A673 (cell line): ENCODE measurements at regions not wholly inside any gene's neighbourhood (a gene's known extent, or its start where the extent isn't known, plus 50 kb on each side); places are given as distances from the start of the nearest gene placed in this dataset.
A peak's percentile ranks its signal among the peaks of the same experiment; 100 is the strongest.
"Not testable (repeated sequence)": the region's sequence is repeated elsewhere in the genome, so short reads cannot be mapped to it uniquely, and the experiment has no call there.

ENCODE experiments used
- BruUV-seq: library from RNA; stranded (reverse); fragments of 400-500 nt; replicated peaks from 2 replicates; lab custom pipeline; 2021; lab: Mats Ljungman, UMichigan
- CTCF ChIA-PET: fragments of 300-600 bp; sonication (Branson Sonifier 250); formaldehyde crosslinking; loops from one replicate; lab custom pipeline; 2022; ENCODE audit warnings: antibody characterized with exemption; lab: Charles Lee
- POLR2A ChIA-PET: fragments of 300-600 bp; sonication (Branson Sonifier 250); formaldehyde crosslinking; loops from one replicate; lab custom pipeline; 2022; ENCODE audit warnings: antibody characterized with exemption; ENCODE audit not compliant: low non-redundant PET; lab: Charles Lee
- DNase-seq: peaks from one replicate; pipeline ENCODE4 v3.0.0-alpha.2; 2015; ENCODE audit warnings: low spot score
- H3K27ac ChIP-seq: fragments of 200-600 bp; sonication (generic); 2 replicates; pipeline ENCODE4 v1.5.1; 2016; ENCODE audit warnings: mixed run types, low read depth, mild to moderate bottlenecking, mixed read lengths, antibody characterized with exemption, low read length; ENCODE audit not compliant: poor library complexity, severe bottlenecking
- H3K27me3 ChIP-seq: fragments of 200-600 bp; sonication (generic); replicated peaks from 2 replicates; pipeline ENCODE4 v1.6.1; 2017; ENCODE audit warnings: mixed run types, low read depth, mild to moderate bottlenecking, mixed read lengths, antibody characterized with exemption, low read length; ENCODE audit not compliant: insufficient read depth, poor library complexity
- H3K36me3 ChIP-seq: fragments of 200-600 bp; sonication (generic); 2 replicates; pipeline ENCODE4 v1.6.1; 2016; ENCODE audit warnings: mixed run types, mild to moderate bottlenecking, mixed read lengths, antibody characterized with exemption, low read length; ENCODE audit not compliant: insufficient read depth, poor library complexity, severe bottlenecking
- H3K4me1 ChIP-seq: fragments of 200-600 bp; sonication (generic); 2 replicates; pipeline ENCODE4 v1.6.1; 2017; ENCODE audit warnings: mixed run types, mild to moderate bottlenecking, mixed read lengths, antibody characterized with exemption, low read length; ENCODE audit not compliant: insufficient read depth, poor library complexity, severe bottlenecking
- H3K4me3 ChIP-seq: fragments of 200-600 bp; sonication (generic); 2 replicates; pipeline ENCODE4 v1.5.1; 2016; ENCODE audit warnings: low read depth, mixed run types, mild to moderate bottlenecking, mixed read lengths, low read length; ENCODE audit not compliant: poor library complexity, severe bottlenecking
- H3K9me3 ChIP-seq: fragments of 200-600 bp; sonication (generic); 2 replicates; pipeline ENCODE4 v1.6.1; 2016; ENCODE audit warnings: mixed run types, low read depth, mild to moderate bottlenecking, mixed read lengths, antibody characterized with exemption, low read length; ENCODE audit not compliant: poor library complexity, severe bottlenecking
- EZH2 ChIP-seq: fragments of 200-600 bp; sonication (generic); IDR thresholded peaks from 2 replicates; pipeline ENCODE4 v1.6.1; 2017; ENCODE audit warnings: borderline replicate concordance, low read depth, mild to moderate bottlenecking, mixed read lengths, antibody characterized with exemption, low read length; ENCODE audit not compliant: poor library complexity, severe bottlenecking
- intact Hi-C: fragments of 100-400 bp; cut with micrococcal nuclease; formaldehyde crosslinking; loops from one replicate; pipeline ENCODE4 v1.10.0; 2022; ENCODE audit not compliant: unreplicated experiment
- TF ChIP-seq, protein P1 (sequence below): fragments of 300-800, 200-600 bp; sonication (generic); conservative IDR thresholded peaks from 2 replicates; pipeline ENCODE4 v1.5.1; 2017; ENCODE audit warnings: low read depth, mild to moderate bottlenecking, antibody characterized with exemption, low read length, moderate library complexity, mixed read lengths

DNA sequence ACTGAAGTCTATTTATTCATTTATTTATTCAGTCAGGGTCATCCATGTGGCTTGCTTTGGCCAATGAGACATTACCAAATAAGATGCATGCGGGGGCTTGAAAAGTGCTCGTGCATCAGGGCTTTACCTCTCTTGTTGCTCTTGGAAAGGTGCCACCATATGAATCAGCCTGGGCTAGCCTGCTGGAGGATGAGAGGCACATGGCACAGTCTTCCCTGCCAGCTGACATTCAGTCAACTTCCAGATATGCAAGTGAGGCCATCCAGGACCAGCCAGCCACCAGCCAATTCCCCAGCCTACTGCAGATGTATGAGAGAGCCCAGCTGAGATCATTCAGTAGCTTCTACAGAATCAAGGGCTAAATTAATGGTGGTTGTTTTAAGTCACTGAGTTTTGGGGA, 105.2 kb upstream of the RPH3A start:
- Histone ChIP-seq H3K27ac (no peak overlapping the region), H3K27me3 (no peaks in the 10 kb centered on the region), H3K4me3 (no peak overlapping the region), H3K36me3 (no peaks in the 10 kb centered on the region), H3K9me3 (no peaks in the 10 kb centered on the region), H3K4me1 (no peaks in the 10 kb centered on the region)
- ChIA-PET POLR2A (no interaction called here), CTCF (no interaction called here)
- TF ChIP-seq, protein P1, sequence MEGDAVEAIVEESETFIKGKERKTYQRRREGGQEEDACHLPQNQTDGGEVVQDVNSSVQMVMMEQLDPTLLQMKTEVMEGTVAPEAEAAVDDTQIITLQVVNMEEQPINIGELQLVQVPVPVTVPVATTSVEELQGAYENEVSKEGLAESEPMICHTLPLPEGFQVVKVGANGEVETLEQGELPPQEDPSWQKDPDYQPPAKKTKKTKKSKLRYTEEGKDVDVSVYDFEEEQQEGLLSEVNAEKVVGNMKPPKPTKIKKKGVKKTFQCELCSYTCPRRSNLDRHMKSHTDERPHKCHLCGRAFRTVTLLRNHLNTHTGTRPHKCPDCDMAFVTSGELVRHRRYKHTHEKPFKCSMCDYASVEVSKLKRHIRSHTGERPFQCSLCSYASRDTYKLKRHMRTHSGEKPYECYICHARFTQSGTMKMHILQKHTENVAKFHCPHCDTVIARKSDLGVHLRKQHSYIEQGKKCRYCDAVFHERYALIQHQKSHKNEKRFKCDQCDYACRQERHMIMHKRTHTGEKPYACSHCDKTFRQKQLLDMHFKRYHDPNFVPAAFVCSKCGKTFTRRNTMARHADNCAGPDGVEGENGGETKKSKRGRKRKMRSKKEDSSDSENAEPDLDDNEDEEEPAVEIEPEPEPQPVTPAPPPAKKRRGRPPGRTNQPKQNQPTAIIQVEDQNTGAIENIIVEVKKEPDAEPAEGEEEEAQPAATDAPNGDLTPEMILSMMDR: no peak
- no peak for TF ChIP-seq EZH2
- no peak for DNase-seq
- BruUV-seq: no TSS peak
- intact Hi-C loops: no loop called here

DNA sequence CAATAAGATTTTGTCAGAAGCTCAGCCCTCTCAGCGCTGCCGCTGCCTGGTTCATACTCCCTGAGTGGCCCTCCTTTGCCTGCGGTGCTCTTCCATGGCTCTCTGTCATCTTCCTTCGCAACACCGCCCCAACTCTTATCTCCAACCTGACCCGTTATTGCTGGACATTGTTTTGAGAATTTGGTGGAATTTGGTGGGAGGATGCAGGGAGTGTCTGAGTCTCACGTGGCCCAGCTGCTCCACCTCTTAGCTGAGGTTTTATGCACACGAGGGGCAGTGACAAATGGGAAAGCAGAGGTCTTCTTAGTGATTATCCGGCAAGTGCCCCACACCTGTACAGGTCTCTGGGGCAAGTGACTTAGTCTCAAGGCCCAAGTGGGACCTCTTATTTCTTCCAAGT, 97.5 kb upstream of the RPH3A start:
- H3K9me3 ChIP-seq: no peaks in the 10 kb centered on the region
- TF ChIP-seq, protein P1: no peak
- TF ChIP-seq EZH2: no peak
- intact Hi-C loops: no loop called here
- no peaks in the 10 kb centered on the region for H3K4me1 ChIP-seq
- POLR2A ChIA-PET: no interaction called here
- H3K27ac ChIP-seq: no peak overlapping the region
- H3K27me3 ChIP-seq: no peaks in the 10 kb centered on the region
- H3K36me3 ChIP-seq: no peaks in the 10 kb centered on the region
- CTCF ChIA-PET: no interaction called here
- BruUV-seq: no TSS peak
- no peak for DNase-seq
- no peak overlapping the region for H3K4me3 ChIP-seq

DNA sequence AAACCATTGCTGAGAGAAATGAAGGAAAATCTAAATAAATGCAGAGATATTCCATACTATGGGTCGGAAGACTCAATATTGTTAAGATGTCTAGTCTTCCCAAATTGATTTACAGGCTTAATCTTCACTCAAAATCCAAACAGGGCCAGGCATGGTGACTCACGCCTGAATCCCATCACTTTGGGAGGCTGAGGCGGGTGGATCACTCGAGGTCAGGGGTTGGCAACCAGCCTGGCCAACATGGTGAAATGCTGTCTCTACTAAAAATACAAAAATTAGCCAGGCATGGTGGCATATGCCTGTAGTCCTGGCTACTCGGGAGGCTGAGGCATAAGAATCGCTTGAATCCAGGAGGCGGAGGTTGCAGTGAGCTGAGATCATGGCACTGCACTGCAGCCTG, 94.1 kb upstream of the RPH3A start:
- H3K4me3 ChIP-seq, BruUV-seq, H3K4me1 ChIP-seq, intact Hi-C loops, H3K9me3 ChIP-seq, POLR2A ChIA-PET, H3K27ac ChIP-seq, H3K27me3 ChIP-seq, H3K36me3 ChIP-seq, CTCF ChIA-PET, DNase-seq: not testable (repeated sequence)

DNA sequence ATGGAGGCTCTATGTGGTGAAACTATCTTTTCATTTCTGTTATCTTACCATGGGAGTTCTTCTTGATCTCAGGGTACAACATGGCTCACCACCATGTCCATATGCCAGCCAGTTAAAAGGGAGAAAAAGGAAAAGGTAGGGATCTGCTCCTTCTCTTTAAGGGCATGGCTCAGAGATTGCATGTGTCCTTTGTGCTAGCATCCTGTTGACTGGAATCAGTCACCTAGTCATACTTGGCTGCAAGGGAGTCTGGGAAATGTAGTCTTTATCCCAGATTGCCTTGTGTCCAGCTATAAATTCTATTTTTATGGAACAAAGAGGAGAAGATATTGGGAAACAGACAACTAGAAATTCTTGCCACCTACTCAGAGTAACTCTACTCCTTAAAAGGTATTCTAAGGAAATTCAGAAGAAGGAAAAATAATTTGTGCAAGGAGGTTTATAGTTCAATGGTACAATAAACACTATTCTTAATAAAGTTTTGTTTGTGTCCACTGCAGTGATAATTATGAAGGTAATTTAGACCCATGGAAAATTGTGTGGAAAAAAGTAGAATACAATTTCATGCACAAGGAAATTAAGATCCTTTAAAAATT, 86.4 kb upstream of the RPH3A start:
- intact Hi-C loops: no loop called here
- TF ChIP-seq, protein P1: no peak
- no TSS peak for BruUV-seq
- H3K9me3 ChIP-seq: no peaks in the 10 kb centered on the region
- ChIA-PET CTCF (no interaction called here), POLR2A (no interaction called here)
- DNase-seq: peak; percentile 33
- no peaks in the 10 kb centered on the region for H3K27me3 ChIP-seq
- H3K4me1 ChIP-seq: no peaks in the 10 kb centered on the region
- no peak overlapping the region for H3K27ac ChIP-seq
- H3K4me3 ChIP-seq: no peak overlapping the region
- H3K36me3 ChIP-seq: no peaks in the 10 kb centered on the region
